ENCODE measurements at regions not wholly inside any gene's neighbourhood (a gene's known extent, or its start where the extent isn't known, plus 50 kb on each side); places are given as distances from the start of the nearest gene placed in this dataset.

DNA sequence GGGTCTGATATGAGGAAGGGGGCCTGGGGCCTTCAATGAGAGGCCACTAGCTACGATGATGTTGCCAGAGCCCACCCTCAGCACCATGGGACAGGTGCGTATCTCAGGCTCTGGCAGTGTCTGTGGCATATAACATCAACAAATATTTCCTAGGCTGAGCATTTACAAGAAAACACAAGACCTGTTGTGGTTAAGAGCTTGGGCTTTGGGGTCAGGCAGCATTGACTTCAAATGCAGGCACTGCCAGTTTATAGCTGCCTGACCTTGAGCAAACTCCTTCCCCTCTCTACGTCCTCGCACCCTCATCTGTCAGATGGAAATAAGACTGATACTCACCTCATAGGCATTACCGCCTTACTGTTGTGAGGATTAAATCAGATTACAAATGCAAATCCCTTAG lies 156.0 kb downstream of the KATNAL1 start:
- no peak for DNase-seq (ENCODE audit: extremely low read depth, low read depth)

GRCh38 chr13:30149248-30149647 lies 158.1 kb downstream of the KATNAL1 start:
- DNase-seq (ENCODE audit: extremely low read depth, low read depth): no peak

GRCh38 chr13:30148786-30149185 lies 158.6 kb downstream of the KATNAL1 start:
- no peak for DNase-seq (ENCODE audit: extremely low read depth, low read depth)

DNA sequence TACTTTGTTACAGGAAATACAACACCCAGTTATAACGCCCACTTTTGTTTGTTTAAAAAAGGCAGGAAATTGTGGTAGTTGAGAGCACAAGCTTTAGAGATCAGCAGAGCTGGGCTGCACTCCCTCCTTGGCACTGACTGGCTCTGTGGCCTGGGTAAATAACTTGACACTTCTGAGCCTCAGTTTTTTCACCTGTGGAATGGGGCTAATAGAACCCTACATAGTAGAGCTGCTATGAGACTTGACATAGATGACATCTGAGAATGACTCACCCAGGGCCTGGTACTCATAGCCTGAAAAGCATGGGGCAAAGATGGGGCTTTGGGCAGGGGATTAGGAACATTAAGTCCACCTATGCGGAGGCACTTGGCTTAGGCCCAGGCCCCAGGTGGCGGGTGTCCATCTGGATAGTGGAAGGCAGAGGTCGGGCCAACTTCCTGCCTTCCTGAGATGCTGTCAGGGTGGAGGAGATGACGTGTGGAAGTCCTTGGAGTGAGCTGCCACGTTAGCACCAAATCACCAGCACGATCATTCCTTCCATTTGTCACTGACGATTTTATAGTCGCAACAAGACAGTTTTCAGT lies 159.1 kb downstream of the KATNAL1 start:
- no peak for DNase-seq (ENCODE audit: extremely low read depth, low read depth)

GRCh38 chr13:30147421-30147820 lies 159.9 kb downstream of the KATNAL1 start:
- no peak for DNase-seq (ENCODE audit: extremely low read depth, low read depth)

GRCh38 chr13:30147015-30147414 lies 160.3 kb downstream of the KATNAL1 start:
- DNase-seq (ENCODE audit: extremely low read depth, low read depth): no peak

DNA sequence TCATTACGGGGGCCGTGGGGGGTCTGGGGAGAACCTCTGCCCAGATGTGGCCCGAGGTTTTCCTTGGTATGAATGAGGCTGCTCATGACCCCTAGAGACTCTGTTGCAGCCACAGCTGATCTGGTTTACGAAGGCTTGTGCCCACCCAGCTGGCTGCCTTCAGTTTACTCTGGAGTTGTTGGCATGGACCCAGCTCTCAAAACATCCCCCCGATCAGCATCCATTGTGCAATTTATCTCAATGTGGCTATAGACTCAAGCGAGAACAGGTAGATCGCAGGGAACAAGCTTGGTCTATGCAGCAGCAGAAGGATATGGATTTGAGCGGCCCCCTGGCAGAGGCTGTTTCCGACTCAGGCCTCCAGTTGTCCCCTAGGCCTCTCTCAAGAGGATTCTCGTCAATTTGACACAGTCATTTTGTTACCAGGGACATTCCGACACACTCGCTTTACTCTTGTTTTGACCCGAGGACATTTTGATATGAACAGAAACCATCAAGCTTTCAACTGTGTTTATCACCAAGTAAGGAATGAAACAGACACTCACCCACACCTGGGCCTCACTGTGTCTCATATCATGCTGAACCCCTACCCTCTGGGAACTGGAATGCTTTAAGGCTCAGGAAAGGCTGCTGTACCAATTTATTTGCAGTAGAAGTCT lies 161.5 kb downstream of the KATNAL1 start:
- no peak for DNase-seq (ENCODE audit: extremely low read depth, low read depth)

DNA sequence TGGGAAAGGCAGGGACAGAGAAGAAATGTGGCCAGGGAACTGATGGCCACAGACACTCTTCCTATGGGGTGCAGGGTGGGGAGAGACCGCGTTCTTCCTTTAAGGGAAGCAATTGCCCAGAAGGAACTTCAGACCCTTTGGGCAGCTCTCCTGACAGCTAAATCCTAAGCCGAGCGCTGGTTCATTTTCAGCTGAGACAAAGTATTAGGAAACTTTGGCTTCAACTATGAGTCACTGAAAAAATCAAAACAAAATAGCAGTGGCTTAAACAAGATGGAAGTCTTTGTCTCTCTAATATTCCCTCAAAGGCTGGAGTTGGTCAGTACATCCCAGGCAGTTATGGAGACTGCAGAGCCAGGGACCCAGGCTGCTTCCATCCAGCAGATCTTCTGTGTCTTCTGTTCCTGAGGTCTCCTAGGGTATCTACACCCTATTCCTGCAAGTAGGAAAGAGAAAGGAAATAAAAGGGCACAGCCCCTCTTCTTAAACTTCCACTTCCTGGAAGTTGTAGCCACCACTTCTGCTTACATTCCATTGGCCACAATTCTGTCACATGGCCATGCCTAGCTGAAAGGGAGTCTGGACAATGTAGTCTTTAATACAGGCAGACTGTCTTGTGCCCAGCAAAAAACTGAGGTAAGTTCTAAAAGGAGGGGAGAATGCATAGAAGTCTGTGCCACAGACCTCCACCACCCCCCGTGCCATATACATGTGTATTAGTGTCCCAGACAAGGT lies 163.5 kb downstream of the KATNAL1 start:
- no peak for DNase-seq (ENCODE audit: extremely low read depth, low read depth)

DNA sequence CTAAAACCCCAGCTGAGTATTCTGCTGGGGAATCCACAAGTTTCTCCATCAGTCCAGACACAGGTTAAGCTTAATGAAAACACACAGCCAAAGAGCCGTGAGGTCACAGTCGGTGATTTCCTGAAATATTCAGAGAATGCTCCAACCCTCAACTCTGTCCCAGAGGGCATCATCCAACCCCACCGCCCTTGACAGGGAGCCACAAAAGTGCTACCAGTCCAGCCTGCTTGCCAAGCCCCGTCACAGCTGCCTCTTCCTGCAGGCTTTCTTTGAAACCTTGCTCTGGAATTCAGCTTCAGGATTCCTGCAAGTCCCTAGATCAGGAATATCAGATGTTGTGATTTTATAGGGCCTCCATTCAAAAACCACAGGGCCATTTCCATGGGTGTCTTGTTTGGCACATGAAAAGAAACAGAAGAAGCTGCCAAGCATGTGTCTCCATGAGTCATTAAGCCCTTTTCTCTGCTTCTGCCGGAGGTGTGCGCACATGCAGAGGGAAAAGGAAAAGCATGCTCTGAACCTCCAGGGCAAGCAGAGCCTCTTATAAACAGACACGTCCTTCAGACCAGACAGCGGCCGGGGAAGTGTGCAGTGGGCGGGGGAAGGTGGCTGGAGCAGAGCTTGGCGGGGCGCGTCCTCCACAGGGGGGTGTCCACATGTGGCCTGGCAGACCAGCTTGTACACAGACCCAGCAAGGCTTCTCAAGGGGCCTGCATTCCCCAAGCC lies 164.7 kb downstream of the KATNAL1 start:
- no peak for DNase-seq (ENCODE audit: extremely low read depth, low read depth)

GRCh38 chr13:30141775-30142485 lies 165.4 kb downstream of the KATNAL1 start:
- no peak for DNase-seq (ENCODE audit: extremely low read depth, low read depth)

DNA sequence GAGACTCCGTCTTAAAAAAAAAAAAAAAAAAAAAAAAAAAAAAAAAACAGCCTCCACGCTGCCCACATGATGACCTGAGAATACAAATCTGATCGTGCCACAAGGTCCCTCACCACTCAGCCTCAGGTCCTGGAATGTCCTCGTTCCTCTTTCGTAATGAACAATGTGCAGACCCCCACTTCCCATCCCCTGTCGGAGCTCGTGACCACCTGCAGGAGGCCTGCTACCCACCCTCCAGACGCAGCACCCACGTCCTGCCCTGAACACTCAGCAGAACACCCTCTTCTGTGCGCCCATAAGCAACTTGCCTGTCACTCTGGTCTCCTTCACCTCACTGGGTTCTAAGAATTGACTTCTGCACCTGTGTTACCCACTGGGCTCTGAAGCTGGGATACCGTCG lies 166.4 kb downstream of the KATNAL1 start:
- DNase-seq (ENCODE audit: extremely low read depth, low read depth): no peak

DNA sequence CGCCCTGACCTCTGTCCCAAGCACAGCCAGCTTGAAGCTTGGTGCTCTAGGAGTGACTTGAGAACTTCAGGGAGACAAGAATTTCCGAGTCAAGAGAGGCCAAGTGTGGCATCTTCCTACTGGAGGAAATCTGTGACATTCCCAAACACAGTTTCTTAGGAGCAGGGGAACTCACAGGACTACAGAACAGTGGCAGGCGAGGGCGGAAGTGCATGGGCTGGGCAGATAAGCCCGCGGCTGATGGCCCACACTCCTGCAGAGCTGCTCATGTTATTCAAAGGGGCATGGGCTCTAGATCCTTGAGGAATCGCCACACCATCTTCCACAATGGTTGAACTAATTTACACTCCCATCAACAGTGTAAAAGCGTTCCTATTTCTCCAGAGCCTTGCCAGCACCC lies 168.8 kb downstream of the KATNAL1 start:
- DNase-seq (ENCODE audit: extremely low read depth, low read depth): no peak

DNA sequence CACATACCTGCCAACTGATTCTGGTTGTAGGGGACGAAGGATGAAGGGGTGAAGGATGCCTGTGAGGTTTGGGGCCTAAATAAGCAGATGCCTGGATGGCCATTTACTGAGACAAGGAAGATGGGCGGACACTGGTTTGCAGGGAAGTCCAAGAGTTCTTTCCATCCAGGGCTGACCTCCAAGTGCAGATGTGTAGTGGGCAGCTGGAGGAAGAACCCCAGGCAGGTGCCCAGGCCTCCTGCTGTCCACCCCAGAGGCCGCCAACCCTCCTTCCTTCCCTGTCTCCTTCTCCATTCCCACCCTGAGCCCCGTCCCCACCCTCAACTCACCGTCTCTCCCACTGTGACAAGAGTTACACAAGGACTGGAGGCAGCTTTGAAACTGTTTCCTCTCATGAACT lies 171.5 kb downstream of the KATNAL1 start:
- no peak for DNase-seq (ENCODE audit: extremely low read depth, low read depth)

- DNase-seq (ENCODE audit: extremely low read depth, low read depth): no peak
Measured at GRCh38 chr13:30135351-30135750, 172.0 kb downstream of the KATNAL1 start.

DNA sequence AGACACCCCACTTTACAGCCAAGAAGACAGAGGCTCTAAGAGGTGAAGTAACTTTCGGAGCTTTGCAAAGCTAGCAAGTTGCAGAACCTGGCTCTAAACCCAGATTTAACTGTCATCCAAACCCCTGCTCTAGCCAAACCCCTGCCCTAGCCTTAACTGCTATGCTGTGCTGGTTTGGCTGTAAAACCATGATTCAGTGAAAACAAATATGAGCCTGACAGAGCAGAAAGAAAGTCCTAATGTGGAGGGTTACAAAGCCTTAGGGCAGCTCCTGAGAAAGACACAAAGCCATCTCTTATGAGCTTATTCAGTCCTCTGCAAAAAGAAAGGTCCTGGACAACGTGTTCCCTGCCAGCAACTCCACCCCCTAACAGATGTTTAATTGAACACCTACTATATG lies 172.8 kb downstream of the KATNAL1 start:
- DNase-seq (ENCODE audit: extremely low read depth, low read depth): no peak

GRCh38 chr13:30133996-30134395 lies 173.4 kb downstream of the KATNAL1 start:
- no peak for DNase-seq (ENCODE audit: extremely low read depth, low read depth)

DNA sequence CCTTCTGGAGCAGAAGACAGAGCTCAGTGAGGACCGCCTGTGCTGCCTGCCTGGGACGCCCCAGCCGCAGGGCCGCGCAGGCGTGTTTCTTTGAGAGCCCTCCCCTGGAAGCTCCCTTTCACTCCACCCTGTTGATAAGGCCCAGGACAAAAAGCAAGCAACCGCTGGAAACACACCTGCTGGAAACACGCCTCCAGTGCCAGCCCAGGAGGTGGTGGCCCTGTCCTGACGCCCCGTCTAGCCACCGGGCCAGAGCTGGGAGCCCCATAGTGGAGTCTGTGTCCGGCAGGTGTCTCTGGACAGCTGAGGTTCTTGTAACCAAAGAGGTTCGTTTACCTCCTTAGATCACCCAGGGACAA lies 173.8 kb downstream of the KATNAL1 start:
- DNase-seq (ENCODE audit: extremely low read depth, low read depth): no peak

DNA sequence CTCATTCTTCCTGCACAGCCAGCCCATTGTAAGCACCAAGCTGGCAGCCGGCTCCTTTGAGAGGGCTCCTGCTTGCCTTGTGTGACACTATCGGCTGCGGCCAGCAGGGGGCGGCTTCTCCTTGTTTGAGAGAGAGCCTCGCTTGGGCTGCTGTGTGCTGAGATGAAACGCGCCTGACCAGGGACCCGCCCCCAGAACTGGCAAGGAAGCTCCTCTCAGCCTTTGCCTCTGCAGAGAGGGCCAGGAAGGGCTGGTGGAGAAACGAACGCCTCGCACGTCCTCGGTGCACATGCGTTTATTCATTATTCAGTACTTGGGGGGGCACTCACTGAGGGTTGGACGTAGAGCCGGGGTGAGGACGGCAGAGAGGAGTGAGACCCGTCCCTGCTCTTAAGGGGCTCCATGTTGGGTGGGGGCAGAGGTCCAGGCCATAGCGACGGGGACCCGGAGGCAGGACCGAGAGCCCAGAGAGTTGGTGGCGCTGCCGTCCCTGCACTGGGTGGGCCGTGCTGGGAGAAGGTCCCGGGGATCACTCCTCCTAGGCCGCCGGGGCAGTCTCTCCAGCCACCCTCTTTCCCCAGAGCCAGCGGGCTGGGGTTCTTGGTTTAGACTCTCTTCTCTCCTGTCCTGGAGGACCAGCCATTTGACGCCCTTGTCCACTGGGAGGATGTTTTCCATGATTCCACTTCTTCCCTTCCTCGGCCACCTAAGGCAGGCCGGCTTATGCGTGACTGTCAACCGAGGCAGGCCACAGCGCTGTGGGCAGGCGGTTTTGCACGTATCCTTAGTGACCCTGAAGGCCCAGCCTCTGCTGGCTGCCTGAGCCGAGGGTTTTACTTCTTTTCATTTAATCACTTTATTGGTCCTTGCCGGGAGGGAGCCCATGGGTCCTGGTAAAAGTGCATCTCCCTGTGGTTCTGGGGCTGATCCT lies 174.5 kb downstream of the KATNAL1 start:
- peak; percentile 78 for DNase-seq (ENCODE audit: extremely low read depth, low read depth)

GRCh38 chr13:30129411-30129810 lies 177.9 kb downstream of the KATNAL1 start:
- no peak for DNase-seq (ENCODE audit: extremely low read depth, low read depth)

DNA sequence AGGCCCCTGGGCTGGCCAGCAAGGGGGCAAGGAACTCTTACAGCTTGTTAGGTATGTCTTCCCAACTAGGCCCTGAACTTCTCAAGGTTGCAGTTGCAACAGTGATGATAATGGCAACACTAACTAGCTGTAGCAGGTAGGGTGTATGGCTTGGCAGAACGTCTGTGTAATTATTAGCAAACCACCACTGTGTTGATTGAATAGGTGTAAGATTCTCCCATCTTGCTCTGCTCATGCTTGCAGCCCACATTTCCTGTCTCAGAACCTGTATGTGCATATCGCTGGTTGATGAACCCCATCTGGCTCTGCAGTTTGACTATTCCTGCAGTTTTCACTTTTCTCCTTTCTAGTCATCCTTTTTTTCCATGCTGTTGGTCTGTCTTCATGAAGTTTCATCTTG lies 178.8 kb downstream of the KATNAL1 start:
- DNase-seq (ENCODE audit: extremely low read depth, low read depth): no peak
